ENCODE measurements at regions not wholly inside any gene's neighbourhood (a gene's known extent, or its start where the extent isn't known, plus 50 kb on each side); places are given as distances from the start of the nearest gene placed in this dataset.

DNA sequence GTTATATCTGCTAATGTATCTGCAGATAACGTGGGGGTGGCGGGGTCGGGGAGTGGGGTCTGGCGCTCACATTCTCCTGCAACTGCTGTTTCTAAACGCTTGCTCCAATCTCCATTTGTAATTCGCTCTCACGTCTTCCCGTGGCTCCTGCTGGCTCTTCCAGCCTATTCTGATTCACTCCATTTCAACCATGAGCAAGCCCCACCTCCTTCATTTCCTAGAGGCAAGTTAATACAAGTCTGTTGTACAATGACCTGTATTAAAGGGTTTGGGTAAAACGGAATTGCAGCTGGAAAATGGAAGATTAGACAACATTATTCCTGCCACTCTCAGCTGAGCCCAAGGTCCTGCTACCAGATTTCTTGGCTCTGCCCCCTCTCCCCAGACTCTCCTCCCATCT, 132.3 kb downstream of the CSNK2A3 start:
- no peak overlapping the region for H3K4me3 ChIP-seq (ENCODE audit: low read length in 2 of 2)
- WGBS, result 93% methylated on average over 9 of the region's 9 CpGs
- no peak overlapping the region for H3K27ac ChIP-seq (ENCODE audit: low read depth in 1 of 2, low read length in 1 of 2)
- H3K27me3 ChIP-seq (ENCODE audit: control insufficient read depth in 2 of 2, insufficient read depth in 1 of 2, low read length in 1 of 2), result no peaks in the 10 kb centered on the region
- H3K36me3 ChIP-seq (ENCODE audit: control insufficient read depth in 2 of 2, insufficient read depth in 2 of 2, low read length in 1 of 2), result no peaks in the 10 kb centered on the region
- DNase-seq (ENCODE audit: low read depth in 6 of 9, low spot score in 9 of 9), result no peak
- no peaks in the 10 kb centered on the region for H3K4me1 ChIP-seq (ENCODE audit: control insufficient read depth in 2 of 2, insufficient read depth in 2 of 2, low read length in 2 of 2)
- H3K9me3 ChIP-seq (ENCODE audit: control insufficient read depth in 2 of 2, insufficient read depth in 1 of 2, low read length in 1 of 2), result no peaks in the 10 kb centered on the region

GRCh38 chr11:11218629-11218986, 134.4 kb downstream of the CSNK2A3 start:
- no peaks in the 10 kb centered on the region for H3K9me3 ChIP-seq (ENCODE audit: control insufficient read depth in 2 of 2, insufficient read depth in 1 of 2, low read length in 1 of 2)
- no peak for DNase-seq (ENCODE audit: low read depth in 6 of 9, low spot score in 9 of 9)
- H3K27me3 ChIP-seq (ENCODE audit: control insufficient read depth in 2 of 2, insufficient read depth in 1 of 2, low read length in 1 of 2), result no peaks in the 10 kb centered on the region
- H3K27ac ChIP-seq (ENCODE audit: low read depth in 1 of 2, low read length in 1 of 2), result no peak overlapping the region
- no peak overlapping the region for H3K4me3 ChIP-seq (ENCODE audit: low read length in 2 of 2)
- WGBS, result 95% methylated on average over 3 of the region's 3 CpGs
- no peaks in the 10 kb centered on the region for H3K36me3 ChIP-seq (ENCODE audit: control insufficient read depth in 2 of 2, insufficient read depth in 2 of 2, low read length in 1 of 2)
- H3K4me1 ChIP-seq (ENCODE audit: control insufficient read depth in 2 of 2, insufficient read depth in 2 of 2, low read length in 2 of 2), result no peaks in the 10 kb centered on the region

DNA sequence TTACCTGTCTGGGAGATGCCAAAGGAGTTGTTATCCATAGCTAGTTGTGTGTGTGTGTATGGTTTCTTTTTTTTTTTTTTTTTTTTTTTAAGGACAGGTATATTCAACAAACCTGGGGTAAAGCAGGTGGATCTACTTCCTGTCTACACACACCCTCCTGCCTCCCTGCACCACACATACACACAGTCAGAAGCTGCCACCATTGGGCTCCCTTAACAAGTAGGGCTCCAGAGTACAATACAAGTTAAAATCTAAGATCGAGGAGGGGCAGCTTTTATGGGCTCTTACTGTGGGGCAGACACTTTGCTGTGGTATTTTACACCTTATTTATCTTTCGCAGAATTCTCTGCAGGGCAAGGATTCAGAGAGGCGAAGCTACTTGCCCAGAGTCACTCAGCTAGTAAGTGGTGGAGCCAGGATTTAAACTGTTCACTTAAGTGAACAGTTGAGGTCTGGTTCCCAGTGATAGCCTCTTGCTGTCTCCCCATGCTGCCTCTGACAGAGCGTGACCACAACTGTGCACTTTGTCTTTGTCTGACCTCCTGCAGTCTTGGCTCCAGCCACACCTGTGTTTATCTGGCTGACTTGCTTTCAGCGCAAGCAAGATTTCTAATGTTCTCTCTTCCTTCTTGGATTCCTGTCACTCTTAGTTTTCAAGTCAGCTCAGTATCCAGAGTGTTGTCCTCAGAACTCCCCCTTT, 135.0 kb downstream of the CSNK2A3 start:
- no peak overlapping the region for H3K27ac ChIP-seq (ENCODE audit: low read depth in 1 of 2, low read length in 1 of 2)
- H3K9me3 ChIP-seq (ENCODE audit: control insufficient read depth in 2 of 2, insufficient read depth in 1 of 2, low read length in 1 of 2), result no peaks in the 10 kb centered on the region
- no peaks in the 10 kb centered on the region for H3K4me1 ChIP-seq (ENCODE audit: control insufficient read depth in 2 of 2, insufficient read depth in 2 of 2, low read length in 2 of 2)
- H3K27me3 ChIP-seq (ENCODE audit: control insufficient read depth in 2 of 2, insufficient read depth in 1 of 2, low read length in 1 of 2), result no peaks in the 10 kb centered on the region
- H3K36me3 ChIP-seq (ENCODE audit: control insufficient read depth in 2 of 2, insufficient read depth in 2 of 2, low read length in 1 of 2), result no peaks in the 10 kb centered on the region
- WGBS, result 86% methylated on average over 5 of the region's 5 CpGs
- no peak for DNase-seq (ENCODE audit: low read depth in 6 of 9, low spot score in 9 of 9)
- no peak overlapping the region for H3K4me3 ChIP-seq (ENCODE audit: low read length in 2 of 2)

GRCh38 chr11:11217289-11217928, 135.6 kb downstream of the CSNK2A3 start:
- Histone ChIP-seq H3K9me3 (ENCODE audit: control insufficient read depth in 2 of 2, insufficient read depth in 1 of 2, low read length in 1 of 2) (no peaks in the 10 kb centered on the region), H3K4me3 (ENCODE audit: low read length in 2 of 2) (no peak overlapping the region), H3K27ac (ENCODE audit: low read depth in 1 of 2, low read length in 1 of 2) (no peak overlapping the region), H3K4me1 (ENCODE audit: control insufficient read depth in 2 of 2, insufficient read depth in 2 of 2, low read length in 2 of 2) (no peaks in the 10 kb centered on the region), H3K36me3 (ENCODE audit: control insufficient read depth in 2 of 2, insufficient read depth in 2 of 2, low read length in 1 of 2) (no peaks in the 10 kb centered on the region), H3K27me3 (ENCODE audit: control insufficient read depth in 2 of 2, insufficient read depth in 1 of 2, low read length in 1 of 2) (no peaks in the 10 kb centered on the region)
- 96% methylated on average over 9 of the region's 9 CpGs for WGBS
- DNase-seq (ENCODE audit: low read depth in 6 of 9, low spot score in 9 of 9), result no peak

DNA sequence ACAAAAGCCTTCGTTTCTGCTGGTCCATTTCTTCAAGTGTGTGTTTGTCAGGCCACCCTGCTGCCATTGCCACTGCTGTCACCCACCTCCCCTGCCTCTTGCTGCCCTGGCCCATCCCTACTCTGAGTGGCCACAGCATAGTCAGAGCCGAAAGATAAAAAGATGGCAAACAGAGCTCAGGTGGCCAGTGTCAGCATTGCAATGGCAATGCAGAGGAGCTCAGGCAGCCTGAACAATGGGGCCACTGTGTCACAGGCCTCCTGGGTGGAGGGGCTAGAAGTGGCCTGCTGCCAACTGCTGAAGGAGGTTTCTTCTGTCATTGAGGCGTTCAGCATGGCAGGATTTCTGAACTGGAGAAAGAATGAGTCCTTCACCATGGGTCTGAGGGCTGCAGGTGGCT, 137.1 kb downstream of the CSNK2A3 start:
- Histone ChIP-seq H3K4me3 (ENCODE audit: low read length in 2 of 2) (no peak overlapping the region), H3K9me3 (ENCODE audit: control insufficient read depth in 2 of 2, insufficient read depth in 1 of 2, low read length in 1 of 2) (no peaks in the 10 kb centered on the region), H3K27me3 (ENCODE audit: control insufficient read depth in 2 of 2, insufficient read depth in 1 of 2, low read length in 1 of 2) (no peaks in the 10 kb centered on the region), H3K4me1 (ENCODE audit: control insufficient read depth in 2 of 2, insufficient read depth in 2 of 2, low read length in 2 of 2) (no peaks in the 10 kb centered on the region), H3K27ac (ENCODE audit: low read depth in 1 of 2, low read length in 1 of 2) (no peak overlapping the region), H3K36me3 (ENCODE audit: control insufficient read depth in 2 of 2, insufficient read depth in 2 of 2, low read length in 1 of 2) (no peaks in the 10 kb centered on the region)
- no peak for DNase-seq (ENCODE audit: low read depth in 6 of 9, low spot score in 9 of 9)
- WGBS, result 83% methylated on average over 3 of the region's 3 CpGs

- 97% methylated on average over 5 of the region's 5 CpGs for WGBS
- Histone ChIP-seq H3K27me3 (ENCODE audit: control insufficient read depth in 2 of 2, insufficient read depth in 1 of 2, low read length in 1 of 2) (no peaks in the 10 kb centered on the region), H3K9me3 (ENCODE audit: control insufficient read depth in 2 of 2, insufficient read depth in 1 of 2, low read length in 1 of 2) (no peaks in the 10 kb centered on the region), H3K4me3 (ENCODE audit: low read length in 2 of 2) (no peak overlapping the region), H3K27ac (ENCODE audit: low read depth in 1 of 2, low read length in 1 of 2) (no peak overlapping the region), H3K4me1 (ENCODE audit: control insufficient read depth in 2 of 2, insufficient read depth in 2 of 2, low read length in 2 of 2) (no peaks in the 10 kb centered on the region), H3K36me3 (ENCODE audit: control insufficient read depth in 2 of 2, insufficient read depth in 2 of 2, low read length in 1 of 2) (no peaks in the 10 kb centered on the region)
- DNase-seq (ENCODE audit: low read depth in 6 of 9, low spot score in 9 of 9), result no peak
Measured at GRCh38 chr11:11215058-11215815, 137.8 kb downstream of the CSNK2A3 start.

- no peak overlapping the region for H3K4me3 ChIP-seq (ENCODE audit: low read length in 2 of 2)
- no peak for DNase-seq (ENCODE audit: low read depth in 6 of 9, low spot score in 9 of 9)
- no peaks in the 10 kb centered on the region for H3K36me3 ChIP-seq (ENCODE audit: control insufficient read depth in 2 of 2, insufficient read depth in 2 of 2, low read length in 1 of 2)
- no peaks in the 10 kb centered on the region for H3K9me3 ChIP-seq (ENCODE audit: control insufficient read depth in 2 of 2, insufficient read depth in 1 of 2, low read length in 1 of 2)
- WGBS, result 92% methylated on average over 4 of the region's 4 CpGs
- H3K4me1 ChIP-seq (ENCODE audit: control insufficient read depth in 2 of 2, insufficient read depth in 2 of 2, low read length in 2 of 2), result no peaks in the 10 kb centered on the region
- H3K27me3 ChIP-seq (ENCODE audit: control insufficient read depth in 2 of 2, insufficient read depth in 1 of 2, low read length in 1 of 2), result no peaks in the 10 kb centered on the region
- H3K27ac ChIP-seq (ENCODE audit: low read depth in 1 of 2, low read length in 1 of 2), result no peak overlapping the region
Measured at GRCh38 chr11:11213117-11213516, 139.9 kb downstream of the CSNK2A3 start.

- Histone ChIP-seq H3K9me3 (ENCODE audit: control insufficient read depth in 2 of 2, insufficient read depth in 1 of 2, low read length in 1 of 2) (no peaks in the 10 kb centered on the region), H3K4me3 (ENCODE audit: low read length in 2 of 2) (no peak overlapping the region), H3K27ac (ENCODE audit: low read depth in 1 of 2, low read length in 1 of 2) (no peak overlapping the region), H3K4me1 (ENCODE audit: control insufficient read depth in 2 of 2, insufficient read depth in 2 of 2, low read length in 2 of 2) (no peaks in the 10 kb centered on the region), H3K27me3 (ENCODE audit: control insufficient read depth in 2 of 2, insufficient read depth in 1 of 2, low read length in 1 of 2) (no peaks in the 10 kb centered on the region), H3K36me3 (ENCODE audit: control insufficient read depth in 2 of 2, insufficient read depth in 2 of 2, low read length in 1 of 2) (no peaks in the 10 kb centered on the region)
- no peak for DNase-seq (ENCODE audit: low read depth in 6 of 9, low spot score in 9 of 9)
Measured at GRCh38 chr11:11211888-11212287, 141.2 kb downstream of the CSNK2A3 start.

DNA sequence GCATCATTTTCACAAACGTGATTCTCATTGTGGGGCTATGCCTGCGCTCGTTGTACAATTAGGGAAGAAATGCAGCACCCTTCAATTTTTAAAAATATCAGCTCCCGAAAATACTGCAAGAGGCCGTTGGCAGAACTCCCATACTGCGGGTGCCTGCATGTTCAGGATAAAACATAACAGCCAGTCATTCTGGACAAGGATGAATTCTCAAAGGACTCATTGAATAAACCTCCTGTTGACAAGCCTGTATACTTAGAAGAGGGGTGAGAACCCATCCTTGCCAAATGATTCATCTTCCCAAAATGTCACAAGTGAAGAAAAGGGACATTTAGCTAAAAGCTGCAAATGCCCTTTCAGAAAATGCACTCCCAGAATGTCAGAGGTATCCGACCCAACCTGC, 141.9 kb downstream of the CSNK2A3 start:
- Histone ChIP-seq H3K36me3 (ENCODE audit: control insufficient read depth in 2 of 2, insufficient read depth in 2 of 2, low read length in 1 of 2) (no peaks in the 10 kb centered on the region), H3K4me3 (ENCODE audit: low read length in 2 of 2) (no peak overlapping the region), H3K27ac (ENCODE audit: low read depth in 1 of 2, low read length in 1 of 2) (no peak overlapping the region), H3K4me1 (ENCODE audit: control insufficient read depth in 2 of 2, insufficient read depth in 2 of 2, low read length in 2 of 2) (no peaks in the 10 kb centered on the region), H3K9me3 (ENCODE audit: control insufficient read depth in 2 of 2, insufficient read depth in 1 of 2, low read length in 1 of 2) (no peaks in the 10 kb centered on the region), H3K27me3 (ENCODE audit: control insufficient read depth in 2 of 2, insufficient read depth in 1 of 2, low read length in 1 of 2) (no peaks in the 10 kb centered on the region)
- no peak for DNase-seq (ENCODE audit: low read depth in 6 of 9, low spot score in 9 of 9)
- 91% methylated on average over 7 of the region's 7 CpGs for WGBS

All from thymus (tissue), 11 donors.